A673 (cell line): ENCODE measurements at regions not wholly inside any gene's neighbourhood (a gene's known extent, or its start where the extent isn't known, plus 50 kb on each side); places are given as distances from the start of the nearest gene placed in this dataset.

ENCODE experiments used
- CTCF ChIP-seq: fragments of 300-800, 200-600 bp; sonication (generic); conservative IDR thresholded peaks from 2 replicates; pipeline ENCODE4 v1.5.1; 2017; ENCODE audit warnings: low read depth, mild to moderate bottlenecking, antibody characterized with exemption, low read length, moderate library complexity, mixed read lengths
- EZH2 ChIP-seq: fragments of 200-600 bp; sonication (generic); IDR thresholded peaks from 2 replicates; pipeline ENCODE4 v1.6.1; 2017; ENCODE audit warnings: borderline replicate concordance, low read depth, mild to moderate bottlenecking, mixed read lengths, antibody characterized with exemption, low read length; ENCODE audit not compliant: poor library complexity, severe bottlenecking

GRCh38 chr10:84078771-84079170 is 60.5 kb upstream of the GHITM start:
- no peak for TF ChIP-seq CTCF
- no peak for TF ChIP-seq EZH2
